ENCODE measurements at regions not wholly inside any gene's neighbourhood (a gene's known extent, or its start where the extent isn't known, plus 50 kb on each side); places are given as distances from the start of the nearest gene placed in this dataset.

GRCh38 chr4:15376145-15376544, 51.7 kb upstream of the C1QTNF7 start:
- TF ChIP-seq REST (IDR thresholded peaks at IDR 0.05; ENCODE audit: low read depth), result no peak
- TF ChIP-seq ZBTB7A (IDR thresholded peaks at IDR 0.05; ENCODE audit: low read depth), result no peak
- TF ChIP-seq CREB1 (IDR thresholded peaks at IDR 0.05; ENCODE audit: low read depth), result no peak
- TF ChIP-seq YY1 (IDR thresholded peaks at IDR 0.05; ENCODE audit: low read depth), result no peak
- TF ChIP-seq FOXM1 (IDR thresholded peaks at IDR 0.05; ENCODE audit: borderline replicate concordance, low read depth), result no peak
- TF ChIP-seq RAD21 (IDR thresholded peaks at IDR 0.05; ENCODE audit: low read depth), result no peak
- no peak for TF ChIP-seq TAF1 (IDR thresholded peaks at IDR 0.05; ENCODE audit: low read depth)
- no peak for TF ChIP-seq TCF12 (IDR thresholded peaks at IDR 0.05; ENCODE audit: low read depth)
- TF ChIP-seq CEBPB (IDR thresholded peaks at IDR 0.05), result no peak
- TF ChIP-seq EGR1 (IDR thresholded peaks at IDR 0.05), result no peak
- no peak for TF ChIP-seq MAX (IDR thresholded peaks at IDR 0.05)
- TF ChIP-seq EP300 (IDR thresholded peaks at IDR 0.05; ENCODE audit: borderline replicate concordance), result no peak
- TF ChIP-seq TEAD4 (IDR thresholded peaks at IDR 0.05), result no peak

Data from Ishikawa (cell line).